ENCODE measurements at regions not wholly inside any gene's neighbourhood (a gene's known extent, or its start where the extent isn't known, plus 50 kb on each side); places are given as distances from the start of the nearest gene placed in this dataset.

- TF ChIP-seq CTCF (IDR thresholded peaks at IDR 0.05; ENCODE audit: extremely low read depth, low read depth, low read length): no peak
- no peak overlapping the region for H3K27ac ChIP-seq (ENCODE audit: low read depth, low read length)
Observed at GRCh38 chr13:26895081-26895807, 134.7 kb upstream of the GPR12 start.

GRCh38 chr13:26888632-26889031 is 128.0 kb upstream of the GPR12 start:
- Histone ChIP-seq H3K4me2 (ENCODE audit: insufficient read depth, low read length) (no peak overlapping the region), H3K36me3 (ENCODE audit: insufficient read depth, low read length) (no peaks in the 10 kb centered on the region), H3K4me1 (ENCODE audit: insufficient read depth, low read length) (no peaks in the 10 kb centered on the region), H3K9me3 (ENCODE audit: low read depth, low read length) (no peaks in the 10 kb centered on the region), H2AFZ (ENCODE audit: low read length) (no peak overlapping the region), H3K79me2 (ENCODE audit: insufficient read depth, low read length) (no peaks in the 10 kb centered on the region), H3K4me3 (ENCODE audit: insufficient read depth, low read length) (no peak overlapping the region), H4K20me1 (ENCODE audit: insufficient read depth, low read length) (no peaks in the 10 kb centered on the region), H3K27me3 (ENCODE audit: insufficient read depth, low read length) (peaks cover 2% of the 10 kb centered on the region), H3K27ac (ENCODE audit: low read depth, low read length) (no peak overlapping the region)
- TF ChIP-seq CTCF (IDR thresholded peaks at IDR 0.05; ENCODE audit: extremely low read depth, low read depth, low read length): no peak
- DNase-seq (ENCODE audit: insufficient read length, low spot score, missing footprints): no peak

More at GRCh38 chr13:26895081-26895807, 134.7 kb upstream of the GPR12 start:
- Histone ChIP-seq H3K4me2 (ENCODE audit: insufficient read depth, low read length) (no peak overlapping the region), H2AFZ (ENCODE audit: low read length) (no peak overlapping the region), H3K4me3 (ENCODE audit: insufficient read depth, low read length) (no peak overlapping the region), H4K20me1 (ENCODE audit: insufficient read depth, low read length) (no peaks in the 10 kb centered on the region), H3K4me1 (ENCODE audit: insufficient read depth, low read length) (no peaks in the 10 kb centered on the region), H3K79me2 (ENCODE audit: insufficient read depth, low read length) (no peaks in the 10 kb centered on the region), H3K9me3 (ENCODE audit: low read depth, low read length) (no peaks in the 10 kb centered on the region), H3K36me3 (ENCODE audit: insufficient read depth, low read length) (no peaks in the 10 kb centered on the region), H3K27me3 (ENCODE audit: insufficient read depth, low read length) (no peaks in the 10 kb centered on the region)
- peak; percentile 31 for DNase-seq (ENCODE audit: insufficient read length, low spot score, missing footprints)

DNA sequence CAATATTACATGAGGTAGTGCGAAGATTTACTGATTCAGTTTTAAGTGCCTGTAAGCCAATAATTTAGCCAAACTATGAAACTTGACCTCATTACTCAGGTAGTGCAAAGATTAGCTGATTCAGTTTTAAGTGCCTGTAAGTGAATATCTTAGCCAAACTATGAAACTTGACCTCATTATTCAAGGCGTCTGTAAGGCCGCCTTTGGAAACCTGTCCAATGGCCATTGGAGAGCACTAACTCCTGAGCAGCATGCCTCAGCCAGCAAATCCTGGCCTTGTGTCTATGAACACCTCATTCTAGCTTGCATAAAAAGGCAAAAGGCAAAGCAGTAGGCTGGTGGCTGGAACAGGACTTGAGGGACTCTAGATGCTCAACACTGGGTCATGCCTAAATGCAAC is 127.0 kb upstream of the GPR12 start:
- Histone ChIP-seq H3K27ac (ENCODE audit: low read depth, low read length) (no peak overlapping the region), H3K4me2 (ENCODE audit: insufficient read depth, low read length) (no peak overlapping the region), H3K79me2 (ENCODE audit: insufficient read depth, low read length) (no peaks in the 10 kb centered on the region), H2AFZ (ENCODE audit: low read length) (no peak overlapping the region), H4K20me1 (ENCODE audit: insufficient read depth, low read length) (no peaks in the 10 kb centered on the region), H3K4me3 (ENCODE audit: insufficient read depth, low read length) (no peak overlapping the region), H3K27me3 (ENCODE audit: insufficient read depth, low read length) (peaks cover 2% of the 10 kb centered on the region), H3K36me3 (ENCODE audit: insufficient read depth, low read length) (no peaks in the 10 kb centered on the region), H3K4me1 (ENCODE audit: insufficient read depth, low read length) (no peaks in the 10 kb centered on the region), H3K9me3 (ENCODE audit: low read depth, low read length) (no peaks in the 10 kb centered on the region)
- no peak for DNase-seq (ENCODE audit: insufficient read length, low spot score, missing footprints)
- no peak for TF ChIP-seq CTCF (IDR thresholded peaks at IDR 0.05; ENCODE audit: extremely low read depth, low read depth, low read length)

DNA sequence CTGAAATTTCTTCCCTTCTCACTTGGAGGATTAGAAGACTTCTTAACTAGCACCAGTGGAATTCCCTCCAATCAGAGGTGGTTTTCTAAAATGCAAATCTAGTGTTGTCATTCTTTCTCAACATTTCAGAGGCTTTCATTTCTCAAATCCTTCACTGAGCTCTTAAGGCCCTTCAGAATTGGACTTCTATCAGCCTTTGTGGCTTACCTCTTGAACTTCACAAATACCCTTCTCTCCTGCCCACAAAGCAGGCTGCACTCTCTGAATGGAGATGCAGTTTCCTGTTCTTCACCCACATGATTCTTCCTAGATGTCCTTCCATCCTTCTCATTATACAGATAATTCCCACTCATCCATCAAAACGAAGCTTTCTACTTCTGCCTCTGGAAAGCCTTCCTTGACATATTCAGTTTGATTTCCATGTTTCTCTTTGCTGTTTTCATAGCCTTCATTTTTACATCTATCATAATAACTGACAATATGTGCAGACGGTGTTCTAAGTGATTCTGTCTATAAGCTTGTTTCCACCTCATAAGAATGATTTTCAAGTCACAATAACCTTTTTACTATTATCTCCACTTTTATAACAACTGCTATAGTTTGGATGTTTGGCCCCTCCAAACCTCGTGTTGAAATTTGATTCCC is 123.1 kb upstream of the GPR12 start:
- no peaks in the 10 kb centered on the region for H3K27me3 ChIP-seq (ENCODE audit: insufficient read depth, low read length)
- no peak overlapping the region for H3K4me3 ChIP-seq (ENCODE audit: insufficient read depth, low read length)
- H3K27ac ChIP-seq (ENCODE audit: low read depth, low read length): no peak overlapping the region
- no peaks in the 10 kb centered on the region for H4K20me1 ChIP-seq (ENCODE audit: insufficient read depth, low read length)
- no peak for DNase-seq (ENCODE audit: insufficient read length, low spot score, missing footprints)
- TF ChIP-seq CTCF (IDR thresholded peaks at IDR 0.05; ENCODE audit: extremely low read depth, low read depth, low read length): no peak
- no peaks in the 10 kb centered on the region for H3K79me2 ChIP-seq (ENCODE audit: insufficient read depth, low read length)
- H3K36me3 ChIP-seq (ENCODE audit: insufficient read depth, low read length): no peaks in the 10 kb centered on the region
- H2AFZ ChIP-seq (ENCODE audit: low read length): no peak overlapping the region
- H3K4me2 ChIP-seq (ENCODE audit: insufficient read depth, low read length): no peak overlapping the region
- no peaks in the 10 kb centered on the region for H3K9me3 ChIP-seq (ENCODE audit: low read depth, low read length)
- peaks cover 14% of the 10 kb centered on the region for H3K4me1 ChIP-seq (ENCODE audit: insufficient read depth, low read length)

Data from osteoblast (primary cell).